ENCODE measurements at regions not wholly inside any gene's neighbourhood (a gene's known extent, or its start where the extent isn't known, plus 50 kb on each side); places are given as distances from the start of the nearest gene placed in this dataset.

DNA sequence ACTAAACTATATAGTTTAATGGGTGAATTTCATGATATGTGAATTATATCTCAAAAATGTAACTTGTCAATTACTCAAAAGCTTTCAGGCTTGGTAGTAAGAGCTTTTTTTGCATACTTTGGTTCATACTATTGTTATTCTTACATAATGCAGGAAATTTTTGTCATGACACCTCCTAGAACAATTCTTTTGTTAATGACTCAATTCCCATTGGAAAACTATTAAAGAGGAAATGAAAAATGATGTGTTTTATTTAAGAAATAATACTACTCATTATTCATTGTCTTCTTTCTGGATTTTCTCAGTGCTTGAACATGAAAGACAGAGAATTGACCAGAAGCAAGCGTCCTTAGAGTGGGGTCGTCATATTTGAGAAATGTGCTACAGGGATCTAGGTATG, 196.4 kb upstream of the KCNJ16 start:
- WGBS = 92% methylated on average over 2 of the region's 2 CpGs
- Histone ChIP-seq H3K27ac (no peak overlapping the region), H3K9me3 (no peaks in the 10 kb centered on the region), H3K4me1 (peaks cover 3% of the 10 kb centered on the region), H3K4me3 (no peak overlapping the region), H3K27me3 (no peaks in the 10 kb centered on the region), H3K36me3 (no peaks in the 10 kb centered on the region)
- TF ChIP-seq EP300 (IDR thresholded peaks at IDR 0.05) (no peak), POLR2AphosphoS5 (IDR thresholded peaks at IDR 0.05) (no peak), POLR2A (IDR thresholded peaks at IDR 0.05) (no peak)
- TF ChIP-seq, protein P1, sequence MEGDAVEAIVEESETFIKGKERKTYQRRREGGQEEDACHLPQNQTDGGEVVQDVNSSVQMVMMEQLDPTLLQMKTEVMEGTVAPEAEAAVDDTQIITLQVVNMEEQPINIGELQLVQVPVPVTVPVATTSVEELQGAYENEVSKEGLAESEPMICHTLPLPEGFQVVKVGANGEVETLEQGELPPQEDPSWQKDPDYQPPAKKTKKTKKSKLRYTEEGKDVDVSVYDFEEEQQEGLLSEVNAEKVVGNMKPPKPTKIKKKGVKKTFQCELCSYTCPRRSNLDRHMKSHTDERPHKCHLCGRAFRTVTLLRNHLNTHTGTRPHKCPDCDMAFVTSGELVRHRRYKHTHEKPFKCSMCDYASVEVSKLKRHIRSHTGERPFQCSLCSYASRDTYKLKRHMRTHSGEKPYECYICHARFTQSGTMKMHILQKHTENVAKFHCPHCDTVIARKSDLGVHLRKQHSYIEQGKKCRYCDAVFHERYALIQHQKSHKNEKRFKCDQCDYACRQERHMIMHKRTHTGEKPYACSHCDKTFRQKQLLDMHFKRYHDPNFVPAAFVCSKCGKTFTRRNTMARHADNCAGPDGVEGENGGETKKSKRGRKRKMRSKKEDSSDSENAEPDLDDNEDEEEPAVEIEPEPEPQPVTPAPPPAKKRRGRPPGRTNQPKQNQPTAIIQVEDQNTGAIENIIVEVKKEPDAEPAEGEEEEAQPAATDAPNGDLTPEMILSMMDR (IDR thresholded peaks at IDR 0.05) = no peak
- no peak for DNase-seq (ENCODE audit: low spot score in 2 of 2)

DNA sequence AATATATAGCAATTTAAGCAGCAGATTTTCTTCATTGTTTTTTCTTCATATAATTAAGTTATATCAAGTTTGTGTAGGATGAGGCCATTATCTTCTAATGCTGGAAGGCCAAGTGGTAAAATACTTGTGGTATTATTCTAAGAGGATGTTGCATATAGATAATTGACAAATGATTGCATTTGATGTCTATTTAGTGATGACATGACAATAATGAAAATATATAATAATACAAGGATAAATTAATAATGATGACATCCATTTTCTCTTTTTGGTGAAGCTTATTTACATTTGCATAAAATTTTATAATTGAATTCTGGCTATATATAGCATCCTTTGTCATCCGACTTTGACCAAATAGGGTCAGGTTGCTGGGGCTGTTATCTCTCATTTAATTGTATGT, 195.4 kb upstream of the KCNJ16 start:
- H3K36me3 ChIP-seq = no peaks in the 10 kb centered on the region
- no peaks in the 10 kb centered on the region for H3K27me3 ChIP-seq
- no peak for TF ChIP-seq POLR2A (IDR thresholded peaks at IDR 0.05)
- no peak for TF ChIP-seq EP300 (IDR thresholded peaks at IDR 0.05)
- TF ChIP-seq, protein P1 (IDR thresholded peaks at IDR 0.05) = no peak
- no peak for TF ChIP-seq POLR2AphosphoS5 (IDR thresholded peaks at IDR 0.05)
- H3K9me3 ChIP-seq = no peaks in the 10 kb centered on the region
- H3K27ac ChIP-seq = no peak overlapping the region
- H3K4me1 ChIP-seq = no peaks in the 10 kb centered on the region
- no peak overlapping the region for H3K4me3 ChIP-seq
- WGBS = 85% methylated on average over 1 of the region's 1 CpG
- no peak for DNase-seq (ENCODE audit: low spot score in 2 of 2)

DNA sequence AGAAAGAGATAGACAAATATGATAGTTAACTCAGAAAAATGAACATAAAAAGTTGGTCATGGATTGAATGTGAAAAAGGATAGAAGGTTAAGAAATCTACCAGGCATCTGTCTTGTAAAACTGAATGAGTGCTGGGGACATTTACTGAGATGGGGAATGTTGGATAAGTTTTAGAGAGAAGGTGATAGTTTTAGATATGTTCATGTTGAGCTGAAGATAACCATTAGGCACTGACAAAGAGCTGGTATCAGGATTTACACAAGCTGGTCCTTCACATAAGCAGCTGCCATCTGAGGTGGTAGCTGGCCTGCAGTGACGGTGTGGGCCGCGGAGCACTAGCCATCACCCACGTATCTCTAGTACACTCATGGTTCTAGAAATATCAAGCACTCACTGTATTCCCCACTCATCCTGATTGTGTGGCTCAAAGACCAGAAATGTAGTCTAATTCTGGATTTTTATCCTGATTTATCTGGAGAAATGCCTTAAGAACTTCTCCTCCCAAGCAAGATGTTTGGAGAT, 194.4 kb upstream of the KCNJ16 start:
- 91% methylated on average over 4 of the region's 4 CpGs for WGBS
- H3K9me3 ChIP-seq = no peaks in the 10 kb centered on the region
- no peak for TF ChIP-seq POLR2A (IDR thresholded peaks at IDR 0.05)
- TF ChIP-seq, protein P1 (IDR thresholded peaks at IDR 0.05) = no peak
- TF ChIP-seq EP300 (IDR thresholded peaks at IDR 0.05) = no peak
- TF ChIP-seq POLR2AphosphoS5 (IDR thresholded peaks at IDR 0.05) = no peak
- H3K4me1 ChIP-seq = no peaks in the 10 kb centered on the region
- H3K4me3 ChIP-seq = no peak overlapping the region
- H3K27ac ChIP-seq = no peak overlapping the region
- H3K27me3 ChIP-seq = no peaks in the 10 kb centered on the region
- DNase-seq (ENCODE audit: low spot score in 2 of 2) = no peak
- H3K36me3 ChIP-seq = no peaks in the 10 kb centered on the region

DNA sequence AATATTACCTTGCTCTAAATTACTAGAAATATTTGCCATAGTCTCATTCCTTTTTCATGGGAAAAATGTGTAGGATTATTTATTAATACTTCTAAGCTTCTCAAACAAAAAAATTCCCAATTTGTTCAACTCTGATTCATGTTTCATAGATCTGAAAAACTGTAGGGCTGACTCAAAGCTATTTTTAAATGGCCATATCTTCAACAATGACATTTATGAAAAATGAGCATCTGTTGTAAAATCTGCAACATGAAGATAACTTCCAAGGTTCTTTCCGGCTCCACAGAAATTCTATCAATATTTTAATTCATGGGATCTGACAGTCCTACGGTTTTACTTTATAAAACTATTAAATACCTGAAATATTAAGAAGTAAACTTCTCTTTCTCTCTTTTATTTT, 192.7 kb upstream of the KCNJ16 start:
- H3K36me3 ChIP-seq = no peaks in the 10 kb centered on the region
- no peak overlapping the region for H3K4me3 ChIP-seq
- H3K9me3 ChIP-seq = no peaks in the 10 kb centered on the region
- DNase-seq (ENCODE audit: low spot score in 2 of 2) = no peak
- 77% methylated on average over 2 of the region's 2 CpGs for WGBS
- TF ChIP-seq POLR2A (IDR thresholded peaks at IDR 0.05) (no peak), EP300 (IDR thresholded peaks at IDR 0.05) (no peak), POLR2AphosphoS5 (IDR thresholded peaks at IDR 0.05) (no peak)
- TF ChIP-seq, protein P1 (IDR thresholded peaks at IDR 0.05) = no peak
- H3K27ac ChIP-seq = no peak overlapping the region
- H3K27me3 ChIP-seq = no peaks in the 10 kb centered on the region
- no peaks in the 10 kb centered on the region for H3K4me1 ChIP-seq

DNA sequence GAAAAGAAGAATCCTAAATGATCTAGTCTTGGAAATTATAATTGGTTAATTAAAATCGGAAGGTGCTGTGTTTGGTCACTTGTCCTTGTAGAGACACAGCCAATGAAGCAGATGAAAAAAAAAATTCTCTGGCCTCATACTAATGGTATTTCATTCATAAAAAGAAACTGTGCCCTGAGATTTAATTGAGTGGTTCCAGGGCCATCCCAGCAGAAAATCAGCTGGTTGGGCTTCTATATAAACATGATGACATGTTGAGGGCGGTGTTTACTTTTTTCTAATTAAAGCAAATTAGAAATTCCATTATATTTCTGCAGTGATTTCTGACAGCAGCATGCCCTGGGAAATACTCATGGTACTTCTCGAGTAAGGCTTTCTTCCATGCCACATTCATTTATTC, 191.9 kb upstream of the KCNJ16 start:
- 70% methylated on average over 3 of the region's 3 CpGs for WGBS
- Histone ChIP-seq H3K9me3 (no peaks in the 10 kb centered on the region), H3K27me3 (no peaks in the 10 kb centered on the region), H3K27ac (no peak overlapping the region), H3K4me1 (no peaks in the 10 kb centered on the region), H3K4me3 (no peak overlapping the region), H3K36me3 (no peaks in the 10 kb centered on the region)
- no peak for TF ChIP-seq EP300 (IDR thresholded peaks at IDR 0.05)
- no peak for DNase-seq (ENCODE audit: low spot score in 2 of 2)

DNA sequence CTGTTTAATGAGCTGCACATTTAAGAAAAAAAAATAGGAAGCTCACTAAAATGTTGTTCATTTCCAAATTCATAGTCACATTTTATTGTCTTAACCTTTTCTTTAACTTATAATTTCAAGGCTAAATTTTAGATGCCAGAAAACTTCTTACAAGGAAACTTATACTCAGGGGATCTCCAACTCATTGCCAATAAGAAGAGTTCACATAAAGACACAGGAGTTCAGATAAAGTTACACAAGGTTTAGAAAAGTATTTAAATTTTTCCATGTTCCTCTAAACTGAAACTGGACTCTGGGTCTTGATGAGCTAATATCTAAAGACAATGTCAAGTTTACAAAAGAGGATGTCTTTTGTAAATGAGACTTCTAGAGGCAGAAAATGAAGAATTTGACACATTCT, 190.7 kb upstream of the KCNJ16 start:
- TF ChIP-seq EP300 (IDR thresholded peaks at IDR 0.05) = no peak
- no peak for TF ChIP-seq POLR2A (IDR thresholded peaks at IDR 0.05)
- TF ChIP-seq, protein P1 (IDR thresholded peaks at IDR 0.05) = no peak
- TF ChIP-seq POLR2AphosphoS5 (IDR thresholded peaks at IDR 0.05) = no peak
- no peaks in the 10 kb centered on the region for H3K4me1 ChIP-seq
- H3K4me3 ChIP-seq = no peak overlapping the region
- H3K9me3 ChIP-seq = no peaks in the 10 kb centered on the region
- H3K27ac ChIP-seq = no peak overlapping the region
- H3K36me3 ChIP-seq = no peaks in the 10 kb centered on the region
- no peaks in the 10 kb centered on the region for H3K27me3 ChIP-seq
- DNase-seq (ENCODE audit: low spot score in 2 of 2) = no peak

Data from suprapubic skin (tissue), 4 donors.